H1 (cell line): ENCODE measurements at regions not wholly inside any gene's neighbourhood (a gene's known extent, or its start where the extent isn't known, plus 50 kb on each side); places are given as distances from the start of the nearest gene placed in this dataset.

Source experiments
- CTCF ChIA-PET: fragments of 300-600 bp; sonication (Branson Sonifier 250); formaldehyde crosslinking; loops from one replicate; lab custom pipeline; 2021; ENCODE audit not compliant: partially characterized antibody; lab: Charles Lee
- POLR2A ChIA-PET: fragments of 300-600 bp; sonication (Branson Sonifier 250); formaldehyde crosslinking; loops from one replicate; lab custom pipeline; 2021; ENCODE audit warnings: inconsistent platforms; ENCODE audit not compliant: partially characterized antibody; lab: Charles Lee
- DNase-seq, 2 experiments: peaks; one replicate each; pipeline versions ENCODE4 v3.0.0 to v3.0.0-alpha.2; 2010 to 2022; ENCODE audit warnings: low spot score in 2 of 2, low read depth in 1 of 2, mixed read lengths in 1 of 2
- FAIRE-seq: peaks from 2 replicates; lab custom pipeline; 2011; peaks lifted over from hg19 to GRCh38; lab: Jason Lieb, UNC
- H2AFZ ChIP-seq: 2 replicates; pipeline ENCODE4 v1.8.1; 2012; ENCODE audit warnings: low read length, inconsistent platforms
- H2AK5ac ChIP-seq: 2 replicates; pipeline ENCODE4 v1.6.1; 2013; ENCODE audit warnings: low read depth, low read length
- H2BK120ac ChIP-seq: replicated peaks from 2 replicates; pipeline ENCODE3; 2013; ENCODE audit warnings: low read depth, low read length, inconsistent platforms
- H2BK12ac ChIP-seq: 2 replicates; pipeline ENCODE4 v1.6.1; 2013; ENCODE audit warnings: low read depth, low read length
- H2BK15ac ChIP-seq: 2 replicates; pipeline ENCODE4 v1.6.1; 2013; ENCODE audit warnings: low read length
- H2BK20ac ChIP-seq: 2 replicates; pipeline ENCODE4 v1.6.1; 2013; ENCODE audit warnings: low read length
- H2BK5ac ChIP-seq: 2 replicates; pipeline ENCODE4 v1.6.1; 2013; ENCODE audit warnings: low read depth, low read length
- H3K14ac ChIP-seq: 2 replicates; pipeline ENCODE4 v1.6.1; 2013; ENCODE audit warnings: inconsistent platforms; ENCODE audit not compliant: insufficient read length
- H3K18ac ChIP-seq: 2 replicates; pipeline ENCODE4 v1.6.1; 2013; ENCODE audit warnings: low read length; ENCODE audit errors: extremely low read depth
- H3K23ac ChIP-seq: 2 replicates; pipeline ENCODE4 v1.6.1; 2013; ENCODE audit warnings: inconsistent platforms; ENCODE audit not compliant: insufficient read length
- H3K23me2 ChIP-seq: 2 replicates; pipeline ENCODE4 v1.6.1; 2013; ENCODE audit warnings: low read depth, low read length
- H3K27ac ChIP-seq: 2 replicates; pipeline ENCODE4 v1.6.1; 2011; ENCODE audit warnings: low read depth, low read length, inconsistent platforms
- H3K27me3 ChIP-seq, 4 experiments: replicated peaks in 1 of 4; 1 replicate in 1 of 4; 2 replicates in 3 of 4; pipeline versions ENCODE4 v1.6.1 to v1.8.1; 2011 to 2013; ENCODE audit warnings: low read length in 3 of 4, mild to moderate bottlenecking in 3 of 4, inconsistent platforms in 2 of 4, mixed read lengths in 2 of 4, moderate library complexity in 1 of 4; ENCODE audit not compliant: control insufficient read depth in 3 of 4, insufficient read depth in 3 of 4; ENCODE audit errors: extremely low read depth in 1 of 4
- H3K36me3 ChIP-seq, 4 experiments: 2 replicates each; pipeline versions ENCODE4 v1.6.1 to v1.8.1; 2011 to 2013; ENCODE audit warnings: mild to moderate bottlenecking in 4 of 4, low read length in 3 of 4, moderate library complexity in 2 of 4, control low read depth in 1 of 4, inconsistent platforms in 1 of 4; ENCODE audit not compliant: insufficient read depth in 4 of 4, control insufficient read depth in 2 of 4
- H3K4ac ChIP-seq: replicated peaks from 2 replicates; pipeline ENCODE3; 2013; ENCODE audit warnings: low read length, low read depth, mixed read lengths, inconsistent platforms; ENCODE audit not compliant: insufficient read length
- H3K4me1 ChIP-seq, 4 experiments: replicated peaks in 1 of 4; 1 replicate in 1 of 4; 2 replicates in 3 of 4; pipeline versions ENCODE4 v1.6.1 to v1.8.1; 2011 to 2013; ENCODE audit warnings: low read length in 3 of 4, inconsistent platforms in 2 of 4, mixed read lengths in 1 of 4; ENCODE audit not compliant: insufficient read depth in 4 of 4, control insufficient read depth in 3 of 4
- H3K4me2 ChIP-seq, 2 experiments: 2 replicates each; pipeline versions ENCODE4 v1.6.1 to v1.8.1; 2011 to 2013; ENCODE audit warnings: low read depth in 2 of 2, low read length in 2 of 2, control low read depth in 1 of 2, inconsistent platforms in 1 of 2, mild to moderate bottlenecking in 1 of 2; ENCODE audit not compliant: insufficient read depth in 1 of 2
- H3K4me3 ChIP-seq, 4 experiments: fragments of 200-600, 300-600 bp in 1 of 4; sonication (generic), shearing (Covaris generic), sonication (Bioruptor Twin) in 1 of 4; 2 replicates each; pipeline versions ENCODE4 v1.5.1 to v1.8.1; 2011 to 2016; ENCODE audit warnings: low read length in 4 of 4, low read depth in 3 of 4, control low read depth in 2 of 4, inconsistent platforms in 2 of 4, mild to moderate bottlenecking in 2 of 4, mixed read lengths in 1 of 4, moderate library complexity in 1 of 4; ENCODE audit not compliant: insufficient read depth in 2 of 4; ENCODE audit errors: extremely low read depth in 1 of 4
- H3K56ac ChIP-seq: replicated peaks from 2 replicates; pipeline ENCODE3; 2013; ENCODE audit warnings: low read depth, mild to moderate bottlenecking, mixed read lengths, low read length, inconsistent platforms; ENCODE audit not compliant: insufficient read length
- H3K79me1 ChIP-seq: 2 replicates; pipeline ENCODE4 v1.6.1; 2013; ENCODE audit warnings: low read depth, low read length, control low read depth
- H3K79me2 ChIP-seq, 2 experiments: 2 replicates each; pipeline versions ENCODE4 v1.6.1 to v1.8.1; 2012 to 2013; ENCODE audit warnings: low read length in 2 of 2, mild to moderate bottlenecking in 2 of 2, inconsistent platforms in 1 of 2; ENCODE audit not compliant: insufficient read depth in 2 of 2, control insufficient read depth in 1 of 2
- H3K9ac ChIP-seq, 4 experiments: replicated peaks in 1 of 4; 1 replicate in 1 of 4; 2 replicates in 3 of 4; pipeline versions ENCODE4 v1.6.1 to v1.8.1; 2011 to 2013; ENCODE audit warnings: low read depth in 3 of 4, low read length in 3 of 4, control low read depth in 2 of 4, mild to moderate bottlenecking in 2 of 4, moderate library complexity in 2 of 4, inconsistent platforms in 1 of 4; ENCODE audit errors: extremely low read depth in 1 of 4
- H3K9me3 ChIP-seq, 2 experiments: 2 replicates each; pipeline versions ENCODE4 v1.6.1 to v1.8.1; 2012 to 2013; ENCODE audit warnings: mild to moderate bottlenecking in 2 of 2, moderate library complexity in 2 of 2, control low read depth in 1 of 2, inconsistent platforms in 1 of 2, low read depth in 1 of 2, low read length in 1 of 2, mixed read lengths in 1 of 2; ENCODE audit not compliant: insufficient read depth in 2 of 2
- H4K20me1 ChIP-seq, 2 experiments: replicated peaks in 1 of 2; 2 replicates each; pipeline versions ENCODE3 to v1.8.1; 2011 to 2013; ENCODE audit warnings: inconsistent platforms in 2 of 2, low read length in 2 of 2, mild to moderate bottlenecking in 1 of 2; ENCODE audit not compliant: insufficient read depth in 2 of 2, control insufficient read depth in 1 of 2
- H4K5ac ChIP-seq: 2 replicates; pipeline ENCODE4 v1.6.1; 2013; ENCODE audit warnings: low read length, low read depth, mixed read lengths, inconsistent platforms; ENCODE audit not compliant: insufficient read length
- H4K8ac ChIP-seq: 2 replicates; pipeline ENCODE4 v1.8.0; 2013; ENCODE audit warnings: mild to moderate bottlenecking, moderate library complexity, low read length, inconsistent platforms; ENCODE audit not compliant: insufficient read depth; ENCODE audit errors: extremely low read depth
- H4K91ac ChIP-seq: replicated peaks from 2 replicates; pipeline ENCODE3; 2013; ENCODE audit warnings: low read length, mixed read lengths, inconsistent platforms; ENCODE audit not compliant: insufficient read length
- CEBPB ChIP-seq: IDR thresholded peaks from 2 replicates; pipeline ENCODE4 v1.6.1; 2012; ENCODE audit warnings: low read depth, low read length
- CREB1 ChIP-seq: IDR thresholded peaks from 2 replicates; pipeline ENCODE4 v1.6.1; 2012; ENCODE audit warnings: inconsistent platforms
- EGR1 ChIP-seq: IDR thresholded peaks from 2 replicates; pipeline ENCODE4 v1.6.1; 2011; ENCODE audit warnings: low read depth, low read length, borderline replicate concordance
- EP300 ChIP-seq, 2 experiments: IDR thresholded peaks; 1 replicate in 1 of 2; 2 replicates in 1 of 2; pipeline ENCODE4 v1.6.1; 2011 to 2012; ENCODE audit warnings: low read depth in 2 of 2, low read length in 2 of 2, mild to moderate bottlenecking in 2 of 2, borderline replicate concordance in 1 of 2, inconsistent platforms in 1 of 2, moderate library complexity in 1 of 2
- FOSL1 ChIP-seq: IDR thresholded peaks from 2 replicates; pipeline ENCODE4 v1.6.1; 2011; ENCODE audit warnings: mild to moderate bottlenecking, low read depth, low read length, moderate library complexity; ENCODE audit not compliant: insufficient read depth
- GABPA ChIP-seq: IDR thresholded peaks from 2 replicates; pipeline ENCODE4 v1.6.1; 2011; ENCODE audit warnings: mild to moderate bottlenecking, low read length, moderate library complexity, borderline replicate concordance; ENCODE audit not compliant: insufficient read depth
- HDAC2 ChIP-seq, 2 experiments: fragments of 300-600 bp in 1 of 2; sonication (generic) in 1 of 2; IDR thresholded peaks; 2 replicates each; pipeline ENCODE4 v1.6.1; 2011 to 2012; ENCODE audit warnings: low read depth in 2 of 2, low read length in 2 of 2, mild to moderate bottlenecking in 2 of 2, moderate library complexity in 2 of 2, borderline replicate concordance in 1 of 2, inconsistent platforms in 1 of 2
- JUND ChIP-seq: IDR thresholded peaks from 2 replicates; pipeline ENCODE4 v1.6.1; 2011; ENCODE audit warnings: mild to moderate bottlenecking, improper control_type of control experiment, low read length
- KDM5A ChIP-seq: fragments of 200-600 bp; IDR thresholded peaks from 2 replicates; pipeline ENCODE4 v1.7.1; 2012; ENCODE audit warnings: mild to moderate bottlenecking, low read length, inconsistent platforms, mixed read lengths
- MAX ChIP-seq: IDR thresholded peaks from 2 replicates; pipeline ENCODE4 v1.6.1; 2012; ENCODE audit warnings: inconsistent platforms
- PHF8 ChIP-seq: fragments of 200-600 bp; sonication (generic); conservative IDR thresholded peaks from 2 replicates; pipeline ENCODE4 v1.7.1; 2012; ENCODE audit warnings: low read depth, mild to moderate bottlenecking, inconsistent platforms, low read length, moderate library complexity
- POU5F1 ChIP-seq: IDR thresholded peaks from 2 replicates; pipeline ENCODE4 v1.6.1; 2011; ENCODE audit warnings: low read depth, mild to moderate bottlenecking, low read length, moderate library complexity
- RNF2 ChIP-seq: fragments of 200-900, 300-1000 bp; sonication (generic); IDR thresholded peaks from 2 replicates; pipeline ENCODE4 v1.7.1; 2016; ENCODE audit warnings: borderline replicate concordance, low read depth, mild to moderate bottlenecking, antibody characterized with exemption, low read length; ENCODE audit not compliant: poor library complexity, severe bottlenecking; ENCODE audit errors: missing control alignments
- SIN3A ChIP-seq, 2 experiments: IDR thresholded peaks in 1 of 2; conservative IDR thresholded peaks in 1 of 2; 2 replicates each; pipeline ENCODE4 v1.6.1; 2011 to 2012; ENCODE audit warnings: low read length in 2 of 2, improper control_type of control experiment in 1 of 2, low read depth in 1 of 2, mild to moderate bottlenecking in 1 of 2
- SIRT6 ChIP-seq: IDR thresholded peaks from one replicate; pipeline ENCODE4 v1.7.1; 2012; ENCODE audit warnings: low read length, inconsistent platforms
- YY1 ChIP-seq: IDR thresholded peaks from 2 replicates; pipeline ENCODE4 v1.6.1; 2011; ENCODE audit warnings: low read depth, mild to moderate bottlenecking, low read length

GRCh38 chr7:66443946-66444345 is 184.7 kb upstream of the KCTD7 start:
- Histone ChIP-seq H2BK5ac (no peak overlapping the region), H2AK5ac (no peak overlapping the region), H2BK12ac (no peak overlapping the region), H3K79me1 (no peaks in the 10 kb centered on the region), H3K4me3 (no peak overlapping the region), H3K27me3 (no peaks in the 10 kb centered on the region), H3K23ac (no peak overlapping the region), H3K56ac (no peak overlapping the region), H4K5ac (no peak overlapping the region), H4K20me1 (no peaks in the 10 kb centered on the region), H3K14ac (no peak overlapping the region), H3K27ac (no peak overlapping the region), H3K36me3 (no peaks in the 10 kb centered on the region), H2AFZ (no peak overlapping the region), H2BK15ac (no peak overlapping the region), H4K91ac (no peak overlapping the region), H2BK20ac (no peak overlapping the region), H3K4me1 (no peaks in the 10 kb centered on the region), H2BK120ac (no peak overlapping the region), H4K8ac (no peak overlapping the region), H3K79me2 (no peaks in the 10 kb centered on the region), H3K18ac (no peak overlapping the region), H3K4me2 (no peak overlapping the region), H3K9me3 (no peaks in the 10 kb centered on the region), H3K23me2 (no peaks in the 10 kb centered on the region), H3K9ac (no peak overlapping the region), H3K4ac (no peak overlapping the region)
- no peak for FAIRE-seq
- ChIA-PET POLR2A (no interaction called here), CTCF (interaction anchor here (1.2 kb wide), 1 partner anchor 16 kb away, joined by 6 read pairs; no protein-coding TSS in a partner anchor)
- no peak for DNase-seq
- TF ChIP-seq FOSL1 (no peak), HDAC2 (IDR thresholded peaks at IDR 0.05; ENCODE audit: borderline replicate concordance in 1 of 2, low read depth in 2 of 2, low read length in 2 of 2) (no peak), JUND (no peak), CREB1 (no peak), SIN3A (conservative IDR thresholded peaks at IDR 0.05 in 1 of 2, IDR thresholded peaks at IDR 0.05 in 1 of 2; ENCODE audit: low read depth in 1 of 2, low read length in 2 of 2) (no peak), YY1 (no peak), PHF8 (no peak), EP300 (IDR thresholded peaks at IDR 0.05; ENCODE audit: borderline replicate concordance in 1 of 2, low read depth in 2 of 2, low read length in 2 of 2) (no peak), EGR1 (no peak), GABPA (no peak), RNF2 (no peak), KDM5A (no peak), SIRT6 (no peak), CEBPB (no peak), POU5F1 (no peak), MAX (no peak)
